Dermis microvascular lymphatic vessel endothelial cell (primary cell): ENCODE measurements at regions not wholly inside any gene's neighbourhood (a gene's known extent, or its start where the extent isn't known, plus 50 kb on each side); places are given as distances from the start of the nearest gene placed in this dataset.
"Not testable (repeated sequence)": the region's sequence is repeated elsewhere in the genome, so short reads cannot be mapped to it uniquely, and the experiment has no call there.

Source experiments
- DNase-seq, 2 donors: peaks; one replicate each; pipeline versions ENCODE4 v3.0.0 to v3.0.0-alpha.2; 2010; ENCODE audit warnings: low read depth in 2 of 2

- DNase-seq, result peak; percentile 17 to 30
Measured at GRCh38 chr11:130979386-130979972, 63.2 kb upstream of the SNX19 start.

GRCh38 chr11:130980071-130980862 is 64.0 kb upstream of the SNX19 start:
- no peak for DNase-seq

GRCh38 chr11:130984241-130984640 is 68.0 kb upstream of the SNX19 start:
- not testable (repeated sequence) for DNase-seq

GRCh38 chr11:130992788-130993187 is 76.5 kb upstream of the SNX19 start:
- no peak for DNase-seq

- DNase-seq, result no peak
Measured at GRCh38 chr11:130994043-130994442, 77.8 kb upstream of the SNX19 start.

- DNase-seq, result no peak
Measured at GRCh38 chr11:130995266-130995665, 79.0 kb upstream of the SNX19 start.

GRCh38 chr11:130997278-130997677 is 81.0 kb upstream of the SNX19 start:
- DNase-seq, result no peak

GRCh38 chr11:130999086-130999485 is 82.8 kb upstream of the SNX19 start:
- peak; percentile 44 to 80 for DNase-seq

- peak; percentile 88 to 95 for DNase-seq
Measured at GRCh38 chr11:130999992-131000770, 83.9 kb upstream of the SNX19 start.

- no peak for DNase-seq
Measured at GRCh38 chr11:131002145-131002544, 85.9 kb upstream of the SNX19 start.

GRCh38 chr11:131005829-131006228 is 89.5 kb upstream of the SNX19 start:
- DNase-seq, result no peak

- peak in 1 of 2 donors; percentile 3 for DNase-seq
Measured at GRCh38 chr11:131025020-131025419, 108.7 kb upstream of the SNX19 start.

- DNase-seq, result no peak
Measured at GRCh38 chr11:131025421-131026125, 109.3 kb upstream of the SNX19 start.

- DNase-seq, result no peak
Measured at GRCh38 chr11:131027491-131027890, 111.2 kb upstream of the SNX19 start.

- peak; percentile 48 for DNase-seq
Measured at GRCh38 chr11:131033151-131033651, 116.9 kb upstream of the SNX19 start.

- DNase-seq, result no peak
Measured at GRCh38 chr11:131036514-131036913, 120.2 kb upstream of the SNX19 start.

GRCh38 chr11:131037873-131038272 is 121.6 kb upstream of the SNX19 start:
- peak; percentile 5 to 9 for DNase-seq

GRCh38 chr11:131038597-131038996 is 122.3 kb upstream of the SNX19 start:
- no peak for DNase-seq

GRCh38 chr11:131041331-131042040 is 125.2 kb upstream of the SNX19 start:
- DNase-seq, result no peak

- no peak for DNase-seq
Measured at GRCh38 chr11:131042041-131042390, 125.7 kb upstream of the SNX19 start.

GRCh38 chr11:131043251-131043650 is 127.0 kb upstream of the SNX19 start:
- no peak for DNase-seq
